SK-N-SH (cell line): ENCODE measurements at regions not wholly inside any gene's neighbourhood (a gene's known extent, or its start where the extent isn't known, plus 50 kb on each side); places are given as distances from the start of the nearest gene placed in this dataset.

Source experiments
- CTCF ChIA-PET: fragments of 300-600, 350-600 bp; formaldehyde crosslinking; extraction: SDS; loops from one replicate; lab custom pipeline; 2021; lab: Yijun Ruan, JAX
- POLR2A ChIA-PET: fragments of 350-600 bp; sonication (Branson Sonifier 250); formaldehyde crosslinking; extraction: SDS; loops from one replicate; lab custom pipeline; 2020; ENCODE audit warnings: antibody characterized with exemption, inconsistent platforms; lab: Yijun Ruan, JAX
- DNase-seq: peaks from one replicate; pipeline ENCODE4 v3.0.0; 2012
- H2AFZ ChIP-seq: fragments of 200-600 bp; sonication (generic); 2 replicates; pipeline ENCODE4 v1.8.1; 2016; ENCODE audit warnings: antibody characterized with exemption, mild to moderate bottlenecking, low read depth
- H3F3A ChIP-seq: fragments of 200-600 bp; sonication (generic); replicated peaks from 2 replicates; pipeline ENCODE3; 2016; ENCODE audit warnings: antibody characterized with exemption, mild to moderate bottlenecking; ENCODE audit not compliant: insufficient read depth
- H3K27ac ChIP-seq, 2 experiments: fragments of 200-500 bp in 1 of 2; fragments of 200-600 bp in 1 of 2; sonication (Bioruptor generic) in 1 of 2; sonication (generic), shearing (Covaris generic) in 1 of 2; 2 replicates each; pipeline versions ENCODE4 v1.5.1 to v1.6.1; 2014 to 2016; ENCODE audit warnings: low read depth in 2 of 2, inconsistent platforms in 1 of 2, low read length in 1 of 2, mild to moderate bottlenecking in 1 of 2, mixed read lengths in 1 of 2
- H3K27me3 ChIP-seq: fragments of 200-600 bp; sonication (generic), shearing (Covaris generic); 2 replicates; pipeline ENCODE4 v1.6.1; 2016; ENCODE audit warnings: mixed run types; ENCODE audit not compliant: insufficient read depth
- H3K36me3 ChIP-seq, 2 experiments: fragments of 200-500 bp in 1 of 2; fragments of 200-600 bp in 1 of 2; sonication (Bioruptor generic) in 1 of 2; sonication (generic) in 1 of 2; replicated peaks in 1 of 2; 2 replicates each; pipeline versions ENCODE3 to v1.5.1; 2014 to 2016; ENCODE audit warnings: low read length in 1 of 2, mild to moderate bottlenecking in 1 of 2; ENCODE audit not compliant: insufficient read depth in 2 of 2, control insufficient read depth in 1 of 2
- H3K4me1 ChIP-seq, 2 experiments: fragments of 200-500 bp in 1 of 2; fragments of 200-600 bp in 1 of 2; sonication (Bioruptor generic) in 1 of 2; sonication (generic), shearing (Covaris generic) in 1 of 2; 2 replicates each; pipeline versions ENCODE4 v1.5.1 to v1.6.1; 2014 to 2016; ENCODE audit warnings: low read depth in 1 of 2, low read length in 1 of 2, mixed run types in 1 of 2; ENCODE audit not compliant: insufficient read depth in 2 of 2, control insufficient read depth in 1 of 2
- H3K4me2 ChIP-seq: fragments of 200-600 bp; sonication (generic), shearing (Covaris generic); 2 replicates; pipeline ENCODE4 v1.6.1; 2017; ENCODE audit warnings: mixed run types
- H3K4me3 ChIP-seq, 2 experiments: fragments of 200-500 bp in 1 of 2; fragments of 200-600 bp in 1 of 2; sonication (Bioruptor generic) in 1 of 2; sonication (generic), shearing (Covaris generic) in 1 of 2; 2 replicates each; pipeline versions ENCODE4 v1.5.1 to v1.8.1; 2014 to 2016; ENCODE audit warnings: low read depth in 2 of 2, inconsistent platforms in 1 of 2, low read length in 1 of 2, mild to moderate bottlenecking in 1 of 2, mixed read lengths in 1 of 2, moderate library complexity in 1 of 2
- H3K79me2 ChIP-seq: fragments of 200-600 bp; sonication (generic); 2 replicates; pipeline ENCODE4 v1.8.1; 2017; ENCODE audit warnings: mild to moderate bottlenecking; ENCODE audit not compliant: insufficient read depth
- H3K9ac ChIP-seq: fragments of 200-600 bp; sonication (generic); 2 replicates; pipeline ENCODE4 v1.6.1; 2017; ENCODE audit warnings: mixed run types
- H3K9me2 ChIP-seq: fragments of 200-600 bp; sonication (generic); 2 replicates; pipeline ENCODE4 v1.6.1; 2017; ENCODE audit warnings: mixed run types
- H3K9me3 ChIP-seq: fragments of 200-600 bp; sonication (generic); 2 replicates; pipeline ENCODE4 v1.6.1; 2017; ENCODE audit warnings: mixed run types, mild to moderate bottlenecking, moderate library complexity
- H4K20me1 ChIP-seq: fragments of 200-600 bp; sonication (generic); 2 replicates; pipeline ENCODE4 v1.6.1; 2017; ENCODE audit warnings: mild to moderate bottlenecking, mixed run types; ENCODE audit not compliant: insufficient read depth
- CTCF ChIP-seq: fragments of 200-600 bp; sonication (generic); IDR thresholded peaks from 2 replicates; pipeline ENCODE4 v1.6.1; 2017; ENCODE audit warnings: antibody characterized with exemption, mild to moderate bottlenecking, moderate library complexity
- ELF1 ChIP-seq: IDR thresholded peaks from 2 replicates; pipeline ENCODE4 v1.4.0; 2012
- EP300 ChIP-seq, 2 experiments: IDR thresholded peaks; 2 replicates each; pipeline versions ENCODE4 v1.4.0 to v1.6.1; 2012; ENCODE audit warnings: borderline replicate concordance in 1 of 2, low read depth in 1 of 2, low read length in 1 of 2
- EZH2phosphoT487 ChIP-seq: fragments of 200-600 bp; sonication (generic); IDR thresholded peaks from 2 replicates; pipeline ENCODE4 v1.6.1; 2017; ENCODE audit warnings: low read depth, mixed run types, mild to moderate bottlenecking, antibody characterized with exemption, moderate library complexity, borderline replicate concordance
- FOSL2 ChIP-seq: IDR thresholded peaks from 2 replicates; pipeline ENCODE4 v1.4.0; 2012; ENCODE audit warnings: low read depth, mild to moderate bottlenecking, moderate library complexity, borderline replicate concordance
- FOXJ3 ChIP-seq: sonication (generic); formaldehyde crosslinking; IDR thresholded peaks from 2 replicates; pipeline ENCODE4 v1.5.1; 2020; ENCODE audit warnings: mild to moderate bottlenecking, missing genetic modification reagents
- GATA2 ChIP-seq: sonication (generic); formaldehyde crosslinking; IDR thresholded peaks from 2 replicates; pipeline ENCODE4 v1.5.0; 2020; ENCODE audit warnings: mild to moderate bottlenecking, missing genetic modification reagents
- NFIC ChIP-seq: IDR thresholded peaks from 2 replicates; pipeline ENCODE4 v1.4.0; 2012; ENCODE audit warnings: borderline replicate concordance
- NRF1 ChIP-seq: IDR thresholded peaks from 2 replicates; pipeline ENCODE4 v1.6.1; 2012; ENCODE audit warnings: low read depth, mild to moderate bottlenecking, low read length
- POLR2AphosphoS5 ChIP-seq: IDR thresholded peaks from 2 replicates; pipeline ENCODE4 v1.6.1; 2012; ENCODE audit warnings: low read depth, low read length
- RCOR1 ChIP-seq: fragments of 150-350 bp; IDR thresholded peaks from 2 replicates; pipeline ENCODE4 v1.6.1; 2017; ENCODE audit warnings: antibody characterized with exemption, low read length
- RFX5 ChIP-seq: IDR thresholded peaks from 2 replicates; pipeline ENCODE4 v1.6.1; 2012; ENCODE audit warnings: mild to moderate bottlenecking, improper control_type of control experiment, low read length
- RXRA ChIP-seq: IDR thresholded peaks from 2 replicates; pipeline ENCODE4 v1.4.0; 2012; ENCODE audit warnings: low read depth, mild to moderate bottlenecking, borderline replicate concordance
- SMC3 ChIP-seq: IDR thresholded peaks from 2 replicates; pipeline ENCODE4 v1.6.1; 2012; ENCODE audit warnings: low read depth, low read length, improper control_type of control experiment
- TCF12 ChIP-seq: IDR thresholded peaks from 2 replicates; pipeline ENCODE4 v1.4.0; 2012
- TEAD4 ChIP-seq: IDR thresholded peaks from 2 replicates; pipeline ENCODE4 v1.4.0; 2012; ENCODE audit warnings: mild to moderate bottlenecking, borderline replicate concordance; ENCODE audit not compliant: insufficient read depth
- USF1 ChIP-seq: IDR thresholded peaks from 2 replicates; pipeline ENCODE4 v1.4.0; 2012; ENCODE audit warnings: low read depth, borderline replicate concordance
- USF2 ChIP-seq: fragments of 150-350 bp; IDR thresholded peaks from 2 replicates; pipeline ENCODE4 v1.6.1; 2017; ENCODE audit warnings: antibody characterized with exemption, low read length, low read depth, borderline replicate concordance
- YY1 ChIP-seq: IDR thresholded peaks from 2 replicates; pipeline ENCODE4 v1.4.0; 2012; ENCODE audit warnings: low read depth, mild to moderate bottlenecking
- WGBS: methylation state at CpG from one replicate; pipeline ENCODE4 v1.1.6; 2017; ENCODE audit warnings: low lambda C conversion rate; 5-methylcytosine and 5-hydroxymethylcytosine counted together
- TF ChIP-seq, protein P1 (sequence below): IDR thresholded peaks from 2 replicates; pipeline ENCODE4 v1.6.1; 2012; ENCODE audit warnings: mild to moderate bottlenecking, low read depth, low read length, moderate library complexity

DNA sequence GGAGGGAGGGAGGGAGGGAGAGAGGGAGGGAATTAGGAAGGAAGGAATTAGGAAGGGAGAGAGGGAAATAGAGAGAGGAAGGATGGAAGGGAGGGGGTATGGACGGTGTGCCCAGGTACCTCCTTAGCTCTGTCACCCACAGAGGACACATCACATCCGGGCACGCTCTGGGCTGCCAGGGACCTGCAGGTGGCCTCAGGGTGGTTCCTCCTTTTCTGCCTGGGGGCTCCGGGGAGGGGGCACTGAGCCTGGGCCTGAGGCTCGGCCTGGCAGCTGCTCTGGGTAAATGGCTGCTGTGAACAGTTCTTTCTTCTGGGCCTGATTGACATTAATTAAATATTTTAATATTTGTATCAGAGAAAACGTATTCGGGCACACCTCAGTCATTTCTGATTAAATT, 733.5 kb downstream of the BRD1 start:
- ChIA-PET POLR2A (no interaction called here), CTCF (interaction anchor here (1.8 kb wide), 1 partner anchor 211 kb away, joined by 5 read pairs; no protein-coding TSS in a partner anchor)
- Histone ChIP-seq H3K9me2 (no peaks in the 10 kb centered on the region), H4K20me1 (no peaks in the 10 kb centered on the region), H3K9me3 (no peaks in the 10 kb centered on the region), H3K27me3 (no peaks in the 10 kb centered on the region; the same call in 1 of the 2 replicates), H3K36me3 (no peaks in the 10 kb centered on the region), H3F3A (no peaks in the 10 kb centered on the region), H2AFZ (no peak overlapping the region), H3K27ac (no peak overlapping the region), H3K4me3 (no peak overlapping the region), H3K79me2 (no peaks in the 10 kb centered on the region), H3K4me1 (no peaks in the 10 kb centered on the region; a peak in 1 of 4 replicates), H3K9ac (no peak overlapping the region), H3K4me2 (no peak overlapping the region)
- no peak for DNase-seq
- TF ChIP-seq FOSL2 (no peak), ELF1 (no peak), TCF12 (no peak), NFIC (no peak), FOXJ3 (CRISPR knock-in tag) (no peak), POLR2AphosphoS5 (no peak), YY1 (no peak), TEAD4 (no peak), EZH2phosphoT487 (no peak), EP300 (IDR thresholded peaks at IDR 0.05; ENCODE audit: borderline replicate concordance in 1 of 2, low read depth in 1 of 2, low read length in 1 of 2) (no peak), RFX5 (no peak), USF2 (no peak), USF1 (no peak), RCOR1 (no peak)
- 26% methylated on average over 5 of the region's 7 CpGs for WGBS

DNA sequence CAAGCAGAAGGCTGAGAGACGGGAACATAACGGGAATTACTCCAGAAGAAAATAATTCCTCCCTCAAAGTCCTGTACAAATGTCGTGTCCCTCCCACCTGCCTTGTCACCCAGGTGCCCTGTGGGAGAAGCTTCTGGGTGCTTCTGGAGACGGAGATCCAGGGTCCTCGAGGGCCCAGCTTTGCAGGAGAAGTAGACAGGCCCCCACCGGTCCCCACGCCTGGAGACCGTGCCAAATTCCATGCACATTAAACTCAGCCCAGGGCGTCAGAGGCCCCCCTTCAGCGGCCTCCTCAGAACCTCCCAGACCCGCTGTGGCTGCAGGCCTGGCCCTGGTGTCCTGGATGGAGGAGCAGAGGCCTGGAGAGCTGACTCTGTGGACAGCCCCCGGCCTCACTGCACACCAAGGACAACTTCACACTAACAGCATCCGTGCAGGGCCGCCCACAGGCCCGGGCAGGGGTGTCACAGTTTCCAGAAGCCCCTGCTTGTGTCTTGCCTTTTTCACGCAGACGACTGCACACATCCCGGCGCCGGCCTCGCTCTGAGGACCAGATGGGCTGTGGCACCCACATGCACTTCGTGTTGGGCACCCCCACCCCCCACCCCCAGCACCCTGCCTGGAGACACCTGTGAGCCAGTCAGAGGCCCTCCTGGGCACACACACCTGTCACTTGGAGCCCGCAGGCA, 734.3 kb downstream of the BRD1 start:
- Histone ChIP-seq H3K36me3 (no peaks in the 10 kb centered on the region), H3K9me2 (no peaks in the 10 kb centered on the region), H3K4me2 (no peak overlapping the region), H3K27ac (no peak overlapping the region), H3K9ac (no peak overlapping the region), H3K4me3 (no peak overlapping the region), H3K27me3 (no peaks in the 10 kb centered on the region; the same call in 1 of the 2 replicates), H3F3A (no peaks in the 10 kb centered on the region), H2AFZ (no peak overlapping the region), H3K79me2 (no peaks in the 10 kb centered on the region), H3K9me3 (no peaks in the 10 kb centered on the region), H3K4me1 (peaks cover 0 to 1% of the 10 kb centered on the region in 2 experiments; a peak in 1 of 4 replicates), H4K20me1 (no peaks in the 10 kb centered on the region)
- DNase-seq: no peak
- CTCF ChIA-PET: interaction anchor here (1.2 to 1.8 kb wide), 2 partner anchors 47 to 212 kb away, joined by 3 to 5 read pairs; no protein-coding TSS in a partner anchor
- WGBS: 49% methylated on average over 20 of the region's 23 CpGs
- POLR2A ChIA-PET: no interaction called here
- TF ChIP-seq FOSL2 (no peak), NRF1 (no peak), EP300 (IDR thresholded peaks at IDR 0.05; ENCODE audit: borderline replicate concordance in 1 of 2, low read depth in 1 of 2, low read length in 1 of 2) (no peak), SMC3 (no peak), USF1 (no peak), TEAD4 (no peak), GATA2 (no peak), RXRA (no peak), CTCF (no peak)
- TF ChIP-seq, protein P1, sequence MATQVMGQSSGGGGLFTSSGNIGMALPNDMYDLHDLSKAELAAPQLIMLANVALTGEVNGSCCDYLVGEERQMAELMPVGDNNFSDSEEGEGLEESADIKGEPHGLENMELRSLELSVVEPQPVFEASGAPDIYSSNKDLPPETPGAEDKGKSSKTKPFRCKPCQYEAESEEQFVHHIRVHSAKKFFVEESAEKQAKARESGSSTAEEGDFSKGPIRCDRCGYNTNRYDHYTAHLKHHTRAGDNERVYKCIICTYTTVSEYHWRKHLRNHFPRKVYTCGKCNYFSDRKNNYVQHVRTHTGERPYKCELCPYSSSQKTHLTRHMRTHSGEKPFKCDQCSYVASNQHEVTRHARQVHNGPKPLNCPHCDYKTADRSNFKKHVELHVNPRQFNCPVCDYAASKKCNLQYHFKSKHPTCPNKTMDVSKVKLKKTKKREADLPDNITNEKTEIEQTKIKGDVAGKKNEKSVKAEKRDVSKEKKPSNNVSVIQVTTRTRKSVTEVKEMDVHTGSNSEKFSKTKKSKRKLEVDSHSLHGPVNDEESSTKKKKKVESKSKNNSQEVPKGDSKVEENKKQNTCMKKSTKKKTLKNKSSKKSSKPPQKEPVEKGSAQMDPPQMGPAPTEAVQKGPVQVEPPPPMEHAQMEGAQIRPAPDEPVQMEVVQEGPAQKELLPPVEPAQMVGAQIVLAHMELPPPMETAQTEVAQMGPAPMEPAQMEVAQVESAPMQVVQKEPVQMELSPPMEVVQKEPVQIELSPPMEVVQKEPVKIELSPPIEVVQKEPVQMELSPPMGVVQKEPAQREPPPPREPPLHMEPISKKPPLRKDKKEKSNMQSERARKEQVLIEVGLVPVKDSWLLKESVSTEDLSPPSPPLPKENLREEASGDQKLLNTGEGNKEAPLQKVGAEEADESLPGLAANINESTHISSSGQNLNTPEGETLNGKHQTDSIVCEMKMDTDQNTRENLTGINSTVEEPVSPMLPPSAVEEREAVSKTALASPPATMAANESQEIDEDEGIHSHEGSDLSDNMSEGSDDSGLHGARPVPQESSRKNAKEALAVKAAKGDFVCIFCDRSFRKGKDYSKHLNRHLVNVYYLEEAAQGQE: no peak
